ENCODE measurements at regions not wholly inside any gene's neighbourhood (a gene's known extent, or its start where the extent isn't known, plus 50 kb on each side); places are given as distances from the start of the nearest gene placed in this dataset.

GRCh38 chr2:187951470-187952218 is 340.0 kb upstream of the GULP1 start:
- TF ChIP-seq GATA3 (IDR thresholded peaks at IDR 0.05; ENCODE audit: low read depth, low read length): no peak
- no peak for TF ChIP-seq GATA2 (IDR thresholded peaks at IDR 0.05; ENCODE audit: low read depth, low read length)

Data from SH-SY5Y (cell line).